Vagina (tissue), 2 donors: ENCODE measurements at regions not wholly inside any gene's neighbourhood (a gene's known extent, or its start where the extent isn't known, plus 50 kb on each side); places are given as distances from the start of the nearest gene placed in this dataset.

Experiments
- CTCF ChIP-seq, 3 experiments: fragments of 450-650 bp in 2 of 3; fragments of 200-600 bp in 1 of 3; sonication (generic) in 1 of 3; IDR thresholded peaks; one replicate each; pipeline ENCODE4 v1.5.1; 2017 to 2019; ENCODE audit warnings: antibody characterized with exemption in 3 of 3, mild to moderate bottlenecking in 2 of 3, moderate library complexity in 2 of 3
- POLR2A ChIP-seq, 2 donors: fragments of 450-650 bp; IDR thresholded peaks; one replicate each; pipeline ENCODE4 v1.6.1; 2017; ENCODE audit warnings: antibody characterized with exemption in 2 of 2, mild to moderate bottlenecking in 2 of 2, moderate library complexity in 2 of 2

GRCh38 chr21:35414507-35415139, 365.5 kb upstream of the RUNX1 start:
- no peak for TF ChIP-seq CTCF (IDR thresholded peaks at IDR 0.05)
- no peak for TF ChIP-seq POLR2A (IDR thresholded peaks at IDR 0.05)
